ENCODE measurements at regions not wholly inside any gene's neighbourhood (a gene's known extent, or its start where the extent isn't known, plus 50 kb on each side); places are given as distances from the start of the nearest gene placed in this dataset.

GRCh38 chr5:44613936-44614335 lies 194.8 kb upstream of the MRPS30 start:
- TF ChIP-seq, protein P1, sequence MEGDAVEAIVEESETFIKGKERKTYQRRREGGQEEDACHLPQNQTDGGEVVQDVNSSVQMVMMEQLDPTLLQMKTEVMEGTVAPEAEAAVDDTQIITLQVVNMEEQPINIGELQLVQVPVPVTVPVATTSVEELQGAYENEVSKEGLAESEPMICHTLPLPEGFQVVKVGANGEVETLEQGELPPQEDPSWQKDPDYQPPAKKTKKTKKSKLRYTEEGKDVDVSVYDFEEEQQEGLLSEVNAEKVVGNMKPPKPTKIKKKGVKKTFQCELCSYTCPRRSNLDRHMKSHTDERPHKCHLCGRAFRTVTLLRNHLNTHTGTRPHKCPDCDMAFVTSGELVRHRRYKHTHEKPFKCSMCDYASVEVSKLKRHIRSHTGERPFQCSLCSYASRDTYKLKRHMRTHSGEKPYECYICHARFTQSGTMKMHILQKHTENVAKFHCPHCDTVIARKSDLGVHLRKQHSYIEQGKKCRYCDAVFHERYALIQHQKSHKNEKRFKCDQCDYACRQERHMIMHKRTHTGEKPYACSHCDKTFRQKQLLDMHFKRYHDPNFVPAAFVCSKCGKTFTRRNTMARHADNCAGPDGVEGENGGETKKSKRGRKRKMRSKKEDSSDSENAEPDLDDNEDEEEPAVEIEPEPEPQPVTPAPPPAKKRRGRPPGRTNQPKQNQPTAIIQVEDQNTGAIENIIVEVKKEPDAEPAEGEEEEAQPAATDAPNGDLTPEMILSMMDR (IDR thresholded peaks at IDR 0.05), result no peak
- no peak for TF ChIP-seq POLR2A (IDR thresholded peaks at IDR 0.05)

Measured in Peyer's patch (tissue), 4 donors.